ENCODE measurements at regions not wholly inside any gene's neighbourhood (a gene's known extent, or its start where the extent isn't known, plus 50 kb on each side); places are given as distances from the start of the nearest gene placed in this dataset.
"Not testable (repeated sequence)": the region's sequence is repeated elsewhere in the genome, so short reads cannot be mapped to it uniquely, and the experiment has no call there.

DNA sequence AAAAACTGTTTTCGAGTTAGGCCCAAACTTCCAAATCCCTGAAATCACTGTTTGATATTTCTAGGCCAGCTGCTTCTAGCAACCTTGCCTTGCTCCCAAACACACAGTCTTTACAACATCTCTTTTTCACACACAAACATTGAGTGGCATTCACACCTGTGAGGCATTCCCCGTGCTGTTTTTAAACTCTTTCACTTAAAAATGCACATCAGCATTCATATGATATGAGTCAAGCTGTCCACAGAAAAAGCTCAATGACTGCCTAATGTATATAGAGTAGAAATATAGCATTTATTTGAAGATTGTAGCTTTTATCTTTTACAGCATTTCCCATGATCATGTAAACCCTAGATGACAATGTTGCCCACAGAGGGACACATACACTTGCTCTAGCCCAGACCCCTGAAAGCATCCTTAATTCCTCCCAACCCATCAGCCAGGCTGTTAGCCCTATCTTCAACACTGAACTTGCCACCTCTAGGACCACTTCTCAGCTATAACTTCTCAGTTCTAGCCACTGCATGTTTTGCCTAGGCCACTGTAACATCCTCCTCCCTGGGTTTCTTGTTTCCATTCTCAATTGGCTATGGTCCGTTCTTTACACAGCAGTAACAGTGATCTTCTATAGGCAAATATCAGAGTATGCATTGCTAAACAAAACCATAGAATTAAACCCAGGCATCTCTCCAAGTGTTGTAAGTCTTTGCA lies 782.6 kb downstream of the DIPK2A start:
- DNase-seq = no peak

DNA sequence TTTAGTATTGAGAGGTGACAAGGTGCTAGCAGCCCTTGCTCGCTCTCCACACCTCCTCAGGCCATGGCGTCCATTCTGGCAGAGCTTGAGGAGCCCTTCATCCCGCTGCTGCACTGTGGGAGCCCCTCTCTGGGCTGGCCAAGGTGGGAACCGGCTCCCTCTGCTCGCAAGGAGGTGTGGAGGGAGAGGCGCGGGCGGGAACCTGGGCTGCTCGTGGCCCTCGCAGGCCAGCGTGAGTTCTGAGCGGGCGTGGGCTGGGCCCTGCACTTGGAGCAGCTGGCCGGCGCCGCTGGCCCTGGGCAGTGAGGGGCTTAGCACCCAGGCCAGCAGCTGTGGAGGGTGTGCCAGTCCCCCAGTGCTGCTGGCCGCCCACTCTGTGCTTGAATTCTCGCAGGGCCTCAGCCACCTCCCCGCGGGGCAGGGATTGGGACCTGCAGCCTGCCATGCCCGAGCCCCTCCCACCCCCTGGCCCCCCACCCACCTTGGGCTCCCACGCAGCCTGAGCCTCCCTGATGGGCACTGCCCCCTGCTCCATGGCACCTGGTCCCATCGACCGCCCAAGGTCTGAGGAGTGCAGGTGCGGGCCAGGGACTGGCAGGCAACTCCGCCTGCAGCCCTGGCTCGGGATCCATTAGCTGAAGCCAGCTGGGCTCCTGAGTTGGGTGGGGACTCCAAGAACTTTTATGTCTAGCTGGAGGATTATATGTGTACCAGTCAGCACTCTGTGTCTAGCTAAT lies 785.2 kb downstream of the DIPK2A start:
- no peak for DNase-seq

- DNase-seq = no peak
Observed at GRCh38 chr3:144760831-144761230, 789.2 kb downstream of the DIPK2A start.

DNA sequence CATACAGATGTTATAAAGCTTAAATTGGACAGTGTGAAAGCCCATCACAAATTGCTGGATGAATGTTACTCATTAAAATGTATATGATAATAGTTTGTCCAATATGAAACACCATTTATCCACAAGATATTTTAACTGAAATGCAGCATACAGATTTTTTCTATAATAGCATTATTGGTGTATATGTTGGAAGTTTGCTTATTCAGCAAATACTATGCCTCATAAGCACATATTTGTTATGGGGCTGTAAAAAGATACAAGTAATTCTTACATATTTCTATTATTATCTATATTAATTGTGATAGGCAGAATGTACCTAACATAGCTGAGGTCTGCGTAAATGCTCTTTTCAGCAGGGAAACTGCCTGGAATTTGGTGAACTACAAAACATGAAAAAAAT lies 790.5 kb downstream of the DIPK2A start:
- no peak for DNase-seq

DNA sequence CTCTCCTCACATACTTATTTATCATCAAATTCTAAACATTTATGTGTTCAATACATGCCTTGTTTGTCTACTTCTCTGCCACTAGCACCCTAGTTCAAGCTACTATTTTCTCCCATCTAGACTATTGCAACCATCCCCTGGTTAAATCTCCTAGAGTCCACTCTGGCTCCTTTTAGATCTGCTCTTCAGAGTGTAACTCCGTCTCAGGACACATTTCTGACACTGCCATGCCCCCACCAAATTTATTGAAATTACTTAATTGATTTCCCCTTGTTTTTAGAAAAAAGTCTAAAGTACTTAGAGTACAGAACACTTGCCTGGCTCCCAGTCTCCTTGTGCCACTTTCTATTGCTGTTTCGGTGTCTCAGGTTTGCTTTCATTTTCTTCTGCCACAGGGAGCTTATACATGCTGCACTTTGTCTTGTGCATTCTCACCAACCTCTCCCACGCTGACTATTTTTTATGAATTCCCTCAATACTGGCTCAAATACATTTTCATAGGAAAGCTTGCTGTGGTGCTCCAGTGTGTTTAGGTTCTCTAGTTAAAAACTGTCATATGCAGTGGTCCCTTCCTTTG lies 792.3 kb downstream of the DIPK2A start:
- no peak for DNase-seq

DNA sequence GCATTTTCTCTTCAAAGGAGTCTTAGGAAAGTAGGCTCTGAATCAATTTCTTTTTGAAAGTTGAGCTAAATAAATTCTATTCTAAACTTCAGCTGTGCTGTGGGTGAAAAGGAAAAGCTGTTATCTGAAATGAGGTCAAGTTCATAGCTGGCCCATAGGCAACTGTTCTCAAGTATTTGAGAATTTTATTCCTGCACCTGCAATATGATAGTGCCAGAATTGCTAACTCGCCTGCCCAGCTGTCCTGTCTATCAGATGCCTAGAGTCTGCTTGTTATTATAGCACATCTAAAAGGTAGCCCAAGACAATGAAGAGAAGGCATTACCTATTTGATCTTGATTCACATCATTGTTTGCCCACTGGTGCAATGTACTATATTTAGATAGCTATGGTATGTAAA lies 798.7 kb downstream of the DIPK2A start:
- no peak for DNase-seq

- DNase-seq = peak; percentile 38
Observed at GRCh38 chr3:144770915-144771351, 799.3 kb downstream of the DIPK2A start.

- DNase-seq = no peak
Observed at GRCh38 chr3:144771381-144771870, 799.8 kb downstream of the DIPK2A start.

DNA sequence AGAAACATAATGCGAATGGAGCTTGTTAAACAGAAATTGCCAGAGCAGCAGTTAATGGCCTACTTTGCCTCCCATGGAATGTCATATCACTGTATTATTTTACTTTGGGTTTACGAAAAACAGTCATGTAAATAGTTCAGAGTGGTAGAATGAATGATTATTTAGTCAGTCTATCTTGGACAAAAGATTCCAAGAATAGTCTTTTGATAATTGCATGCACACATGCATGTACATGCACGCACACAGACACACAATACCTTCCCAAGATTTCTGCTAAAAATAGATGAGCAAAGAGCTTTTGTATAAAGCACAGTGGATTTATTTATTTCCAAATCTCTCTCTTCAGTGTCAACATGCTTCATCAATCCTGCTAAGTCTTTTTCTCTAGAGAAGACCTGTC lies 800.7 kb downstream of the DIPK2A start:
- no peak for DNase-seq

GRCh38 chr3:144773350-144773749 lies 801.7 kb downstream of the DIPK2A start:
- DNase-seq = no peak

DNA sequence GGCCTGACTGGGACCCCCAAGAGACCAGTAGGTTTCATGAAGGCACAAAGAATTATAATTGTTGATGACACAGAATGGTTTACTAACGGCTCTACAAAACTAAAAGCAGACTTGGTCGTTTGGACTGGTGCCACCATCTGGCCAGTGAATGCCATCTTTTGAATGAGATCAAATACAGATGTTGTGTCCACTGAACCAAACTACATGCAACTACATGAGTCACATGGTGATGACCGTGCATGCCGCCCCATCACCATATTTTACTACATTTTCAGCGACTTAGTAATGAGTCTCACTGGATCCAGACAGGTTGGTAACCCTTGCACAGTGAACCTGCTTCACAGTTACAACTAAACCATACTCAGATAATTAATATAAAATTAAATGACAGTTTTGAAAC lies 803.3 kb downstream of the DIPK2A start:
- DNase-seq = no peak

DNA sequence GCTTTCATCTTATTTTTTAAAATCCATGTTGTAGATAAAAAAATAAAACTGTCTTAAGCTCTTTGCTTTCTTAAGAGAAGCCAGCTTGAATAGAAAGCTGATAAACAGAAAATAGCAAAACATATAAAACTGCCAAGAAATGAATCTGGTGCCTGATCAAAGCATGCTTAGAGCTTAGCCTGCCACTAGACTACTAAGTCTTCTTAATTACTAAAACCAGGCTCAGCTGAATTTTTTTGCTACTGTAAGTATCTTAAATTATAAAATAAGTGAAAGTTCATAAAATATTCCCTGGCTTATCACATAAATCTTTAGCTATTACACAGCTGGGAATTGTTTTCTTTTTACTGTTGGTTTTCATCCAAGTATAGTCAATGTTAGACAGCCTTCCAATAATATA lies 803.9 kb downstream of the DIPK2A start:
- DNase-seq = peak; percentile 41

DNA sequence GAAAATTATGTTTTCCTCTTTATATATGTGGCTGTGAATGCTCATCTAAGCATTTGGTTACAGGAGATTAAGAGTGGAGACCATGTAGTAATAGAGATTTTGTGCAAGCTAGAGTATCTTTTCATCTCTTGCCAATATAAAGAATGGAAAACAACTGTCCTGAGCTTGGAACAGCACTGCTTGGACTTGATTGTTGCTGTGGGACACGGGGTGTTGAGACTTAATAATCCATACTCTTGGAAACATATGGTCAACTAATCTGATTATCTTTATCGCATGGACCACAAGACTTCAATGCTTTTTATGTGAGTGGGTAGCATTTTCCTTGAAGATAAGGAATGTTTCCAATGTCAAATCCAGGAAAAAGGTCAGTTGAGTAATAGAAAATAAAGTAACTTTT lies 806.3 kb downstream of the DIPK2A start:
- no peak for DNase-seq

DNA sequence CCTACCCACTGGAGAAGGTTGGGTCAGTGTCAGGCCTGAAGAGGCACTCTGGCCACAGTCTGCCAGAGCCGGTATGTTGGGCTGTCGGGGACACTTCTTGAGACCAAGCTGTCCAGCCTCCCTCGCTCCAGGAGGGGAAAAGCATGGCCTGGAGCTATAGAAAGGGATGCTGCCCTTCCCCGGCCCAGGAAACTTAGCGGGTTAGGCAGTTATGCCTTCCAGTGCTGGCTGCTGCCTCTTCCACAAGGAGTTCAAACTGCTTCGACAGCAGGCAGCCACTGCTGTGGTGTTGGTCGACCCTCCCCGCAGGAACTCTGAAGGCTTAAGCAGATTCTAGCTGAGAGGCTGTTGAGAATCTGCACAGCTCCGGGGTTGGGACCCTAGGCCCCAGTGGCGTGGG lies 819.4 kb downstream of the DIPK2A start:
- no peak for DNase-seq

DNA sequence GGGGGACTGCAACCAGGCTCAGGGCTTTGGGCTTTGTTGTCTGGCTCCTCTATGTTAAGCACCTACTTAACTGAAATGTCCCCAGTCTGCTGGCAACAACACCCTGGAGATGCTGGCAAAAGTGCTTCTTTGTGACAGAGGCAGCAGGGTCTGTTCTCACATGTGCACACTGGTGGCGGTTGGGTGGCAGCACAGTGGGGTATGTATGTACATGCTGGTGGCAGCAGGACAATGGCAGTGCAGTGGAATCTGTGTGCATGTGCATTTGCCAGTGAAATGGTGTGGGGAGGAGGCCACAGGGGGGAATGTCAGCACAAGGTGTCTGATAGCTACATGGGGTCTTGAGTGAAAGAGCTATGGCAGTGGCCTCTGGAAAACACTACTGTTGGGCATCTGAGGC lies 830.3 kb downstream of the DIPK2A start:
- DNase-seq = no peak

DNA sequence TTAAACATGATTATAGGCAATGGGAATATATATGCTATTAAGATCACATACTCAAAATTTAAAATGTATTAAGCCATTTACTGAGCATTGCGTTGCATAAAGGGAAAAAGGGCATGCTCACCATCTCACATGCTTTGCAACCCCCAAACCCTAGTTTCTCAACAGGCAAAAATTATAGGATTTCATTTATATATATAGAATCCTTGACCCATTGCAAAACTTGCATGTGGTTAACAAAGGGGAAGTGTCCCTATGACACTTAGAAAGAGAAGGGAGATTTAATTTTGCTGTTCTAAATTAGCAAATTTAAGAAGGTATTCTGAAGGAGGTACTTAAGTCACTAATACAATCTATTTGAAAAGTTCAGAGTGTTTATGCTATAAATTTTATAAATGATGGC lies 837.8 kb downstream of the DIPK2A start:
- DNase-seq = no peak

DNA sequence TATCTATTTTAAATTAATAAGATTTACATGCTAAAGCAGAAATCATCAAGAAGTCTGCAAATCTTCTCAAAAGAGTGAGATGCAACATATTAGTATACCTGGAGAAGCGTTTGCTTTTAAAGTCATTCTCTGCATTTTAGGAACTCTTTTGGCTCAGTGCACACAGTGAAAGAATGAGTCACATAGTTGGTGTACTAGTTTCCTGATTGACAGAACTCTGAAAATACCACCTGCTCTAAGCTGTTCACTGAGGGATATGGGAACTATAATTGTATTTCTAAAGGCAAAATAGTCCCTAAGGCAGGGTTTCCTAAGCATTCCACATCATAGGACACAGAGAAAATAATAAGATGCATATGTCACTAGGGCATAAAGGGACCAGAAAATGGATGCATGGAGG lies 838.5 kb downstream of the DIPK2A start:
- no peak for DNase-seq

- peak; percentile 7 for DNase-seq
Observed at GRCh38 chr3:144815655-144816054, 844.0 kb downstream of the DIPK2A start.

DNA sequence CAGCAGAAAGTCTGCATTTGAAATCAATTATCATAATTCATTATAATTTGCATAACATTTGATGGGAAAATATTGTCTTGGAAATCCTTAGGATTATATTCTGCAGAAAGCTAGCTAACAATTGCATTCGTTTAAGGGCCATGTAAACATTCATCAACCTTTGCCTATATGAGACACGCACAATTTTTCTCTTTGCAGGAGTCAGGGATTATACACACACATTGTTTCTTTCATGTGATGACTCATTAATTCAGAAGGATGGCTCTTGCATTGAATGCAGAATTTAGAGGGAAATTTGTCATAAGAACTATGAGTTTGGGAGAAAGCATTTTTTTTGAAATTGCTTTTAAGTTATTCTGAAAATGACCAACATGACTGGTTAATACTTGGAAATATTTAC lies 844.7 kb downstream of the DIPK2A start:
- no peak for DNase-seq

DNA sequence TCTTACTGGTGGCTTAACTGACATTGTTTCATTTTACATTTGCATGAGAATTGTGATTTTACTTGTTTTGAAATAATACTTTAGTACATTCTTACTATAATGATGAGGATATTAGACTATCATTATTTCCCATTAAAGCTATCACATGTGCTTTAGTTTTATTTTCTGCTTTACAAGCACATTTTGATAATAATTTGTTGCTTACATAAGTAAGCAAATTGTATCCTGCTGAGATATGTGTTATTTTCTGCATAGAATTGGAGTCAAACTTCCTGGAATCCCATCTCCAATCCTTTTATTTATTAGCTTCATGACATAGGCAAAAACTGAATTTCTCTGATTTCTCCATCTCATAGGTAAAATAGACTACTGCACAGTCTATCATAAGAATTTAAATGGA lies 847.4 kb downstream of the DIPK2A start:
- no peak for DNase-seq

GRCh38 chr3:144820232-144820631 lies 848.6 kb downstream of the DIPK2A start:
- not testable (repeated sequence) for DNase-seq

DNA sequence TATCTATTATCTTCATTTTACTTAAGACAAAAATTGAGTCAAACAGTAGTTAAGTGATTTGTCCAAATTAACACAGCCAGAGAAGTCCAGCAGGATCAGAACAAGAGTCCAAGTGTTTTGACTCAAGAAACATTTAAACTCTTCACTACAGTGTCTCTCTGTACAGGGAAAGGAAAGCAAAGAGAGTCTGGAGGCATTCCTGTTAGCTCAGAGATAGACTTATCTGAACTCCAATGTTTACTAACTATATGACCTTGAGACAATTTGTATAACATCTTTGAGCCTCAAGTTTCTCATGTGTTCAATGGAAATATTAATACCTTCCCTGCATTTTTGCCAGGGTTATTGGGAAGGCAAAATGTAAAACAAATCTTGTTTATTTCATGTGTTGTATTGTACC lies 849.1 kb downstream of the DIPK2A start:
- no peak for DNase-seq

DNA sequence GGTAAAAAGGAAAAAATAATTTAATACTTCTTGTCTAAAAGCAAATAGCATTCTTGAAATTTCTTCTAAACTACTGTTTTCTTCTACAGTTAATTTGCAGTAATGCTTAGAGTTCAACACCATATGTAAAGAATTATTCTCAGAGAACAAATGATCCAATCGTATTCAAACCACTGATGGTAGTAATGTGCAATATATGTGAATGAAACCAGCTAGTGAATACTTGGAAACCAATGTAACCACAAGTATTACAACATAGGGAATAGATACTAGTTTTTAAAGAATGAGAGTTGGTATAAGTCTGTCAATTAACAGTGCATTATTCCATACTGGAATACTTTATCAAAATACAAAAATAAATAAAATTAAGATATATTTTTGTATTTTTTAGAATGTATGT lies 850.0 kb downstream of the DIPK2A start:
- no peak for DNase-seq
